GM23338 (cell line): ENCODE measurements at regions not wholly inside any gene's neighbourhood (a gene's known extent, or its start where the extent isn't known, plus 50 kb on each side); places are given as distances from the start of the nearest gene placed in this dataset.

ENCODE experiments used
- ATAC-seq: fragments of 200-7000 bp; cut with Tn5 transposase; 3 replicates; pipeline ENCODE4 v1.9.1; 2020
- DNase-seq: peaks from one replicate; pipeline ENCODE4 v3.0.0-alpha.2; 2015; ENCODE audit warnings: low spot score
- H2AFZ ChIP-seq: fragments of 200-600 bp; sonication (generic); 2 replicates; pipeline ENCODE4 v1.8.0; 2016; ENCODE audit warnings: antibody characterized with exemption, mild to moderate bottlenecking, moderate library complexity
- H3F3A ChIP-seq: fragments of 200-600 bp; sonication (generic); replicated peaks from 2 replicates; pipeline ENCODE4 v1.8.0; 2017; ENCODE audit warnings: antibody characterized with exemption, mixed run types, low read depth
- H3K27ac ChIP-seq: fragments of 200-600 bp; sonication (generic); 2 replicates; pipeline ENCODE4 v1.6.1; 2016; ENCODE audit warnings: low read depth
- H3K27me3 ChIP-seq: fragments of 200-600 bp; sonication (generic); 2 replicates; pipeline ENCODE4 v1.8.0; 2016; ENCODE audit warnings: mild to moderate bottlenecking, mixed run types, moderate library complexity; ENCODE audit not compliant: insufficient read depth
- H3K36me3 ChIP-seq: fragments of 200-600 bp; sonication (generic); 2 replicates; pipeline ENCODE4 v1.8.0; 2016; ENCODE audit warnings: mild to moderate bottlenecking; ENCODE audit not compliant: insufficient read depth
- H3K4me1 ChIP-seq: fragments of 200-600 bp; sonication (generic); 2 replicates; pipeline ENCODE4 v1.8.0; 2016; ENCODE audit warnings: mild to moderate bottlenecking, moderate library complexity; ENCODE audit not compliant: insufficient read depth
- H3K4me2 ChIP-seq: fragments of 200-600 bp; sonication (generic); 2 replicates; pipeline ENCODE4 v1.7.1; 2017; ENCODE audit warnings: mixed run types
- H3K4me3 ChIP-seq: fragments of 200-600 bp; sonication (generic); 2 replicates; pipeline ENCODE4 v1.6.1; 2016; ENCODE audit warnings: mixed run types
- H3K79me2 ChIP-seq: fragments of 200-600 bp; sonication (generic); replicated peaks from 2 replicates; pipeline ENCODE4 v1.8.0; 2017; ENCODE audit warnings: mild to moderate bottlenecking; ENCODE audit not compliant: insufficient read depth
- H3K9me2 ChIP-seq: fragments of 200-600 bp; sonication (generic); 2 replicates; pipeline ENCODE4 v1.8.0; 2017; ENCODE audit not compliant: insufficient read depth
- H4K20me1 ChIP-seq: fragments of 200-600 bp; sonication (generic); replicated peaks from 2 replicates; pipeline ENCODE4 v1.8.0; 2017; ENCODE audit warnings: mild to moderate bottlenecking; ENCODE audit not compliant: insufficient read depth
- H3K27ac Mint-ChIP-seq: 2 replicates; pipeline ENCODE4 v1.8.0; 2020; ENCODE audit warnings: inconsistent platforms, mild to moderate bottlenecking, moderate library complexity, mixed read lengths
- H3K27me3 Mint-ChIP-seq: 3 replicates; pipeline ENCODE4 v1.8.0; 2022; ENCODE audit warnings: low read depth, mild to moderate bottlenecking, moderate library complexity, mixed read lengths, inconsistent platforms; ENCODE audit not compliant: insufficient read depth, poor library complexity
- H3K36me3 Mint-ChIP-seq: 3 replicates; pipeline ENCODE4 v1.8.0; 2021; ENCODE audit warnings: low read depth, mild to moderate bottlenecking, inconsistent platforms, moderate library complexity, mixed read lengths
- H3K4me1 Mint-ChIP-seq: 3 replicates; pipeline ENCODE4 v1.8.0; 2020; ENCODE audit warnings: mild to moderate bottlenecking, inconsistent platforms, mixed read lengths
- H3K4me3 Mint-ChIP-seq: 3 replicates; pipeline ENCODE4 v1.8.0; 2021; ENCODE audit warnings: moderate library complexity, mild to moderate bottlenecking, inconsistent platforms, mixed read lengths
- H3K9me3 Mint-ChIP-seq: 3 replicates; pipeline ENCODE4 v1.8.0; 2020; ENCODE audit warnings: moderate library complexity, mild to moderate bottlenecking, inconsistent platforms, mixed read lengths
- CREB1 ChIP-seq: fragments of 250-450 bp; sonication (Bioruptor Pico); IDR thresholded peaks from 2 replicates; pipeline ENCODE4 v1.5.0; 2020; ENCODE audit warnings: low read depth, mild to moderate bottlenecking, moderate library complexity
- CTCF ChIP-seq, 2 experiments: fragments of 200-600 bp in 1 of 2; sonication (generic) in 1 of 2; conservative IDR thresholded peaks; 2 replicates each; pipeline versions ENCODE4 v1.5.1 to v1.6.1; 2016 to 2017; ENCODE audit warnings: antibody characterized with exemption in 2 of 2, low read depth in 2 of 2, mild to moderate bottlenecking in 2 of 2, moderate library complexity in 1 of 2
- EZH2 ChIP-seq: fragments of 200-600 bp; sonication (generic); IDR thresholded peaks from one replicate; pipeline ENCODE4 v1.8.0; 2017; ENCODE audit warnings: antibody characterized with exemption, mild to moderate bottlenecking, low read depth; ENCODE audit not compliant: unreplicated experiment
- JUNB ChIP-seq: IDR thresholded peaks from one replicate; pipeline ENCODE4 v1.6.1; 2016; ENCODE audit warnings: antibody characterized with exemption; ENCODE audit not compliant: unreplicated experiment
- NANOG ChIP-seq: IDR thresholded peaks from 2 replicates; pipeline ENCODE4 v1.6.1; 2016; ENCODE audit warnings: antibody characterized with exemption, borderline replicate concordance
- POLR2AphosphoS5 ChIP-seq: IDR thresholded peaks from 2 replicates; pipeline ENCODE4 v1.6.1; 2016; ENCODE audit warnings: antibody characterized with exemption, low read depth
- REST ChIP-seq: IDR thresholded peaks from one replicate; pipeline ENCODE4 v1.6.1; 2018; ENCODE audit warnings: antibody characterized with exemption; ENCODE audit not compliant: unreplicated experiment
- ZNF114 ChIP-seq: fragments of 250-450 bp; sonication (Bioruptor Pico); IDR thresholded peaks from 2 replicates; pipeline ENCODE4 v1.5.0; 2020; ENCODE audit warnings: mild to moderate bottlenecking, moderate library complexity
- ZNF331 ChIP-seq: fragments of 250-450 bp; sonication (Bioruptor Pico); IDR thresholded peaks from 2 replicates; pipeline ENCODE4 v1.5.0; 2020; ENCODE audit warnings: low read depth, mild to moderate bottlenecking, moderate library complexity
- ZNF462 ChIP-seq: fragments of 250-450 bp; sonication (Bioruptor Pico); IDR thresholded peaks from 2 replicates; pipeline ENCODE4 v1.5.0; 2020; ENCODE audit warnings: mild to moderate bottlenecking, moderate library complexity

GRCh38 chr9:101836021-101836420 is 97.6 kb upstream of the GRIN3A start:
- Mint-ChIP-seq H3K27ac (no peak overlapping the region), H3K4me1 (no peaks in the 10 kb centered on the region), H3K9me3 (peaks cover 80% of the 10 kb centered on the region), H3K36me3 (peaks cover 2% of the 10 kb centered on the region; the same call in 2 of the 3 replicates), H3K27me3 (peaks cover 5% of the 10 kb centered on the region), H3K4me3 (no peak overlapping the region)
- Histone ChIP-seq H3K79me2 (no peaks in the 10 kb centered on the region), H4K20me1 (no peaks in the 10 kb centered on the region), H3K9me2 (no peaks in the 10 kb centered on the region), H3F3A (no peaks in the 10 kb centered on the region), H3K4me2 (no peak overlapping the region), H3K4me3 (no peak overlapping the region), H3K36me3 (no peaks in the 10 kb centered on the region; the same call in 1 of the 2 replicates), H3K27ac (no peak overlapping the region), H3K4me1 (no peaks in the 10 kb centered on the region), H2AFZ (no peak overlapping the region), H3K27me3 (no peaks in the 10 kb centered on the region)
- ATAC-seq (no peak), DNase-seq (no peak)
- TF ChIP-seq REST = no peak
- no peak for TF ChIP-seq NANOG

- no peaks in the 10 kb centered on the region for H3K79me2 ChIP-seq
- Mint-ChIP-seq H3K9me3 (peaks cover 63% of the 10 kb centered on the region), H3K4me3 (no peak overlapping the region), H3K4me1 (no peaks in the 10 kb centered on the region), H3K36me3 (peaks cover 2% of the 10 kb centered on the region), H3K27me3 (peaks cover 2% of the 10 kb centered on the region), H3K27ac (no peak overlapping the region)
- no peaks in the 10 kb centered on the region for H3K27me3 ChIP-seq
- H3K4me2 ChIP-seq = no peak overlapping the region
- peaks cover 5% of the 10 kb centered on the region; the same call in 1 of the 2 replicates for H3K36me3 ChIP-seq
- H4K20me1 ChIP-seq = no peaks in the 10 kb centered on the region
- no peak overlapping the region for H3K27ac ChIP-seq
- DNase-seq (peak; percentile 13), ATAC-seq (no peak)
- H3K4me1 ChIP-seq = no peaks in the 10 kb centered on the region
- no peak overlapping the region for H2AFZ ChIP-seq
- H3F3A ChIP-seq = no peaks in the 10 kb centered on the region
- no peaks in the 10 kb centered on the region for H3K9me2 ChIP-seq
- no peak overlapping the region for H3K4me3 ChIP-seq
- TF ChIP-seq ZNF462 (CRISPR knock-in tag) (no peak), ZNF114 (CRISPR knock-in tag) (no peak), JUNB (no peak), POLR2AphosphoS5 (no peak), CREB1 (CRISPR knock-in tag) (no peak), EZH2 (no peak), CTCF (conservative IDR thresholded peaks at IDR 0.05; ENCODE audit: low read depth in 2 of 2) (no peak), ZNF331 (no peak)
Observed at GRCh38 chr9:101832486-101832885, 94.0 kb upstream of the GRIN3A start.
